K562 (cell line): ENCODE measurements at regions not wholly inside any gene's neighbourhood (a gene's known extent, or its start where the extent isn't known, plus 50 kb on each side); places are given as distances from the start of the nearest gene placed in this dataset.

Experiments used
- ATAC-seq: fragments of 200-7000 bp; cut with Tn5 transposase; 3 replicates; pipeline ENCODE4 v1.9.1; 2020; ENCODE audit warnings: moderate library complexity
- BruUV-seq: library from RNA; stranded (reverse); fragments of 400-500 nt; replicated peaks from 2 replicates; lab custom pipeline; 2021; lab: Mats Ljungman, UMichigan
- CTCF ChIA-PET: fragments of 300-600 bp; formaldehyde crosslinking; extraction: SDS; loops from one replicate; lab custom pipeline; 2021; ENCODE audit warnings: low intra/inter-chr PET ratio; lab: Yijun Ruan, JAX
- POLR2A ChIA-PET: fragments of 300-600, 350-650 bp; sonication (Branson Sonifier 250); formaldehyde crosslinking; extraction: SDS; loops from one replicate; lab custom pipeline; 2021; ENCODE audit warnings: antibody characterized with exemption, inconsistent platforms; lab: Yijun Ruan, JAX
- DNase-seq, 4 experiments: peaks; one replicate each; pipeline versions ENCODE4 v3.0.0 to v3.0.0-alpha.2; 2011 to 2018; ENCODE audit warnings: low spot score in 3 of 4, mixed read lengths in 3 of 4; ENCODE audit errors: extremely low read depth in 1 of 4
- FAIRE-seq: peaks from 2 replicates; lab custom pipeline; 2011; peaks lifted over from hg19 to GRCh38; lab: Jason Lieb, UNC
- H2AFZ ChIP-seq: 2 replicates; pipeline ENCODE4 v1.6.0; 2011; ENCODE audit warnings: low read depth, low read length, control low read depth, inconsistent platforms
- H3K27ac ChIP-seq: fragments of 200-600 bp; 3 replicates; pipeline ENCODE4 v1.8.0; 2011; ENCODE audit warnings: low read depth, mild to moderate bottlenecking, control low read depth, inconsistent platforms, low read length, moderate library complexity, mixed read lengths; ENCODE audit errors: extremely low read depth
- H3K27me3 ChIP-seq, 2 experiments: fragments of 300-600 bp in 1 of 2; 2 replicates in 1 of 2; 3 replicates in 1 of 2; pipeline versions ENCODE4 v1.6.0 to v1.8.0; 2011; ENCODE audit warnings: inconsistent platforms in 2 of 2, low read length in 2 of 2, mild to moderate bottlenecking in 1 of 2, mixed read lengths in 1 of 2, moderate library complexity in 1 of 2; ENCODE audit not compliant: control insufficient read depth in 2 of 2, insufficient read depth in 2 of 2
- H3K36me3 ChIP-seq: fragments of 300-600 bp; 3 replicates; pipeline ENCODE4 v1.8.0; 2011; ENCODE audit warnings: mild to moderate bottlenecking, low read length, inconsistent platforms; ENCODE audit not compliant: control insufficient read depth, insufficient read depth
- H3K4me1 ChIP-seq, 2 experiments: fragments of 200-600 bp in 1 of 2; replicated peaks in 1 of 2; 2 replicates in 1 of 2; 3 replicates in 1 of 2; pipeline versions ENCODE4 v1.5.1 to v1.8.0; 2011; ENCODE audit warnings: inconsistent platforms in 2 of 2, low read length in 2 of 2, mild to moderate bottlenecking in 1 of 2, mixed read lengths in 1 of 2, moderate library complexity in 1 of 2; ENCODE audit not compliant: control insufficient read depth in 2 of 2, insufficient read depth in 2 of 2
- H3K4me2 ChIP-seq: 2 replicates; pipeline ENCODE4 v1.6.1; 2011; ENCODE audit warnings: low read length, control low read depth, inconsistent platforms, mixed read lengths; ENCODE audit not compliant: insufficient read depth
- H3K4me3 ChIP-seq: fragments of 200-600 bp; sonication (generic), shearing (Covaris generic); 2 replicates; pipeline ENCODE4 v1.5.1; 2016; ENCODE audit warnings: control low read depth, inconsistent platforms
- H3K79me2 ChIP-seq: fragments of 200-600 bp; 3 replicates; pipeline ENCODE4 v1.8.0; 2011; ENCODE audit warnings: low read length, inconsistent platforms; ENCODE audit not compliant: control insufficient read depth, insufficient read depth
- H3K9ac ChIP-seq, 2 experiments: 2 replicates each; pipeline versions ENCODE4 v1.6.0 to v1.6.1; 2011; ENCODE audit warnings: low read depth in 2 of 2, low read length in 2 of 2, control low read depth in 1 of 2, inconsistent platforms in 1 of 2, mild to moderate bottlenecking in 1 of 2, mixed read lengths in 1 of 2; ENCODE audit not compliant: insufficient read depth in 1 of 2
- H3K9me1 ChIP-seq: one replicate; pipeline ENCODE4 v1.6.0; 2011; ENCODE audit warnings: inconsistent platforms, mild to moderate bottlenecking, low read length, moderate library complexity; ENCODE audit not compliant: control insufficient read depth, insufficient read depth
- H3K9me3 ChIP-seq: replicated peaks from 2 replicates; pipeline ENCODE4 v1.5.1; 2011; ENCODE audit warnings: low read depth, low read length, inconsistent platforms; ENCODE audit not compliant: control insufficient read depth, insufficient read depth
- H4K20me1 ChIP-seq: replicated peaks from 2 replicates; pipeline ENCODE4 v1.6.1; 2011; ENCODE audit warnings: low read length, inconsistent platforms, mixed read lengths; ENCODE audit not compliant: control insufficient read depth, insufficient read depth
- FOXA1 ChIP-seq: fragments of 450-650 bp; IDR thresholded peaks from 2 replicates; pipeline ENCODE4 v1.6.1; 2016; ENCODE audit warnings: mild to moderate bottlenecking, borderline replicate concordance
- HNRNPK ChIP-seq: fragments of 200-400 bp; formaldehyde crosslinking; IDR thresholded peaks from one replicate; pipeline ENCODE4 v1.6.1; 2018; ENCODE audit warnings: mild to moderate bottlenecking, low read depth, low read length; ENCODE audit not compliant: poor library complexity, severe bottlenecking
- NR2C2 ChIP-seq, 2 experiments: fragments of 200-800 bp in 1 of 2; sonication (Bioruptor generic) in 1 of 2; sonication (generic) in 1 of 2; formaldehyde crosslinking in 1 of 2; IDR thresholded peaks; 2 replicates each; pipeline versions ENCODE4 v1.6.1 to v1.8.0; 2016 to 2022; ENCODE audit warnings: mild to moderate bottlenecking in 1 of 2, missing compliant biosample characterization in 1 of 2, missing genetic modification characterization in 1 of 2, missing genetic modification reagents in 1 of 2
- ZEB2 ChIP-seq: fragments of 450-650 bp; IDR thresholded peaks from 2 replicates; pipeline ENCODE4 v1.6.1; 2016
- ZNF184 ChIP-seq: sonication (generic); formaldehyde crosslinking; IDR thresholded peaks from 2 replicates; pipeline ENCODE4 v1.5.0; 2020; ENCODE audit warnings: missing genetic modification reagents
- ZNF445 ChIP-seq: fragments of 250-450 bp; sonication (Bioruptor Pico); IDR thresholded peaks from 2 replicates; pipeline ENCODE4 v1.4.0; 2020; ENCODE audit warnings: low read depth, mild to moderate bottlenecking, moderate library complexity
- ZNF75A ChIP-seq: fragments of 450-650 bp; formaldehyde crosslinking; IDR thresholded peaks from 2 replicates; pipeline ENCODE4 v1.4.0; 2020; ENCODE audit warnings: mild to moderate bottlenecking
- WGBS: fragments of 100-300 bp; shearing (Covaris generic); methylation state at CpG from one replicate; pipeline ENCODE4 v1.1.6; 2016; ENCODE audit warnings: low coverage, mixed read lengths; ENCODE audit not compliant: insufficient coverage; ENCODE audit errors: missing lambda C conversion rate; 5-methylcytosine and 5-hydroxymethylcytosine counted together
- in situ Hi-C: fragments of 300-500 bp; cut with MboI; formaldehyde crosslinking; loops from 4 replicates; pipeline ENCODE4 v1.15.0; 2018; ENCODE audit warnings: inconsistent platforms, mixed read lengths
- intact Hi-C: fragments of 100-400 bp; cut with micrococcal nuclease; formaldehyde crosslinking; loops from 2 replicates; pipeline ENCODE4 v1.14.2; 2022
- TF ChIP-seq, protein P1 (sequence below), 2 experiments: IDR thresholded peaks; 2 replicates each; pipeline ENCODE4 v1.6.1; 2012; ENCODE audit warnings: improper control_type of control experiment in 2 of 2, low read depth in 2 of 2, low read length in 2 of 2, borderline replicate concordance in 1 of 2
- TF ChIP-seq, protein P2 (sequence below), 2 experiments: fragments of 200-800 bp in 1 of 2; sonication (Bioruptor generic) in 1 of 2; sonication (generic) in 1 of 2; formaldehyde crosslinking in 1 of 2; IDR thresholded peaks in 1 of 2; conservative IDR thresholded peaks in 1 of 2; 2 replicates each; pipeline versions ENCODE4 v1.5.0 to v1.6.1; 2016 to 2020; ENCODE audit warnings: missing compliant biosample characterization in 1 of 2, missing genetic modification characterization in 1 of 2, missing genetic modification reagents in 1 of 2
- TF ChIP-seq, protein P3 (sequence below): IDR thresholded peaks from 2 replicates; pipeline ENCODE4 v1.6.1; 2011; ENCODE audit warnings: borderline replicate concordance, low read depth, mild to moderate bottlenecking, moderate library complexity, low read length; ENCODE audit not compliant: insufficient read depth, poor library complexity, severe bottlenecking

DNA sequence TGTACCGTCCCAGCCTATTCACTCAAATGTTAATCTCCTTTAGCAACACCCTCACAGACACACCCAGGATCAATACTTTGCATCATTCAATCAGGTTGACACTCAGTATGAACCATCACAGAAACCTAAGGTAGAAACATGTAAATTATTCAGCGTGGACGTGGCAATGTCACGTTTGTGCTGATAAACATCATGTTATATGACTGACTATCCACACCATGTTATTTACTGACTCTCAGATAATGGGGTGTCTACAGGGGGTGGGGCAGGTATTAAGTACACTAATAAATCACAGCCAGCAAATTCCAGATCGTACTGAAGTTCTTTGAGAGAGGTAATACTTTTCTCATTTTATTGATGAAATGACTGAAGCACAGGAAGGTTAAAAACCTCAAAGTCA lies 280.0 kb downstream of the C12orf75 start (continued):
- TF ChIP-seq, protein P1, sequence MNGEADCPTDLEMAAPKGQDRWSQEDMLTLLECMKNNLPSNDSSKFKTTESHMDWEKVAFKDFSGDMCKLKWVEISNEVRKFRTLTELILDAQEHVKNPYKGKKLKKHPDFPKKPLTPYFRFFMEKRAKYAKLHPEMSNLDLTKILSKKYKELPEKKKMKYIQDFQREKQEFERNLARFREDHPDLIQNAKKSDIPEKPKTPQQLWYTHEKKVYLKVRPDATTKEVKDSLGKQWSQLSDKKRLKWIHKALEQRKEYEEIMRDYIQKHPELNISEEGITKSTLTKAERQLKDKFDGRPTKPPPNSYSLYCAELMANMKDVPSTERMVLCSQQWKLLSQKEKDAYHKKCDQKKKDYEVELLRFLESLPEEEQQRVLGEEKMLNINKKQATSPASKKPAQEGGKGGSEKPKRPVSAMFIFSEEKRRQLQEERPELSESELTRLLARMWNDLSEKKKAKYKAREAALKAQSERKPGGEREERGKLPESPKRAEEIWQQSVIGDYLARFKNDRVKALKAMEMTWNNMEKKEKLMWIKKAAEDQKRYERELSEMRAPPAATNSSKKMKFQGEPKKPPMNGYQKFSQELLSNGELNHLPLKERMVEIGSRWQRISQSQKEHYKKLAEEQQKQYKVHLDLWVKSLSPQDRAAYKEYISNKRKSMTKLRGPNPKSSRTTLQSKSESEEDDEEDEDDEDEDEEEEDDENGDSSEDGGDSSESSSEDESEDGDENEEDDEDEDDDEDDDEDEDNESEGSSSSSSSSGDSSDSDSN (IDR thresholded peaks at IDR 0.05; ENCODE audit: borderline replicate concordance in 1 of 2, low read depth in 2 of 2, low read length in 2 of 2), result no peak
- TF ChIP-seq ZEB2, result no peak
- TF ChIP-seq NR2C2 (CRISPR knock-in tag; IDR thresholded peaks at IDR 0.05), result no peak
- TF ChIP-seq NR2C2 (tag; IDR thresholded peaks at IDR 0.05), result no peak
- TF ChIP-seq ZNF75A (CRISPR knock-in tag), result no peak
- TF ChIP-seq, protein P2, sequence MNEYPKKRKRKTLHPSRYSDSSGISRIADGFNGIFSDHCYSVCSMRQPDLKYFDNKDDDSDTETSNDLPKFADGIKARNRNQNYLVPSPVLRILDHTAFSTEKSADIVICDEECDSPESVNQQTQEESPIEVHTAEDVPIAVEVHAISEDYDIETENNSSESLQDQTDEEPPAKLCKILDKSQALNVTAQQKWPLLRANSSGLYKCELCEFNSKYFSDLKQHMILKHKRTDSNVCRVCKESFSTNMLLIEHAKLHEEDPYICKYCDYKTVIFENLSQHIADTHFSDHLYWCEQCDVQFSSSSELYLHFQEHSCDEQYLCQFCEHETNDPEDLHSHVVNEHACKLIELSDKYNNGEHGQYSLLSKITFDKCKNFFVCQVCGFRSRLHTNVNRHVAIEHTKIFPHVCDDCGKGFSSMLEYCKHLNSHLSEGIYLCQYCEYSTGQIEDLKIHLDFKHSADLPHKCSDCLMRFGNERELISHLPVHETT (CRISPR knock-in tag; conservative IDR thresholded peaks at IDR 0.05 in 1 of 2, IDR thresholded peaks at IDR 0.05 in 1 of 2), result no peak
- no peak for TF ChIP-seq FOXA1

DNA sequence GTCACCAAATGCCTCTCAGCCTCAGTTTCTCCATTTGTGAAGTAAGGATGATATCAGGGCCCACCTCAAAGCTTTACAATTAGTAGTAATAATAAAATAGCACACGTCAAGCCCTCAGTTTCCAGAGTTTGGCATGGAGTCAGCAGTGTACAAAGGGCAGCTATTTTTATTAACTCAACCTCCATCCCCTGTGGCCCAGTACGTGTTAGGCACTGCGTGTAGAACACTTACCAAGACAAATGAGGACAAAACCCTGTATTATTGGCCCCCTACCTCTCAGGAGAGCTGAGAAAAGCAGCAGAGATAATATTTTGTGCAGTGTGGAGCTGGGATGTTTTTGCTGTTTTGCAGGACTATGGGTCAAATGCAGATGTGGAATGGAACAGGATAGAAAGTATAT lies 280.8 kb downstream of the C12orf75 start:
- Histone ChIP-seq H4K20me1 (no peaks in the 10 kb centered on the region), H3K27ac (no peak overlapping the region), H3K36me3 (no peaks in the 10 kb centered on the region), H3K9ac (no peak overlapping the region), H3K79me2 (no peaks in the 10 kb centered on the region), H2AFZ (no peak overlapping the region), H3K9me3 (no peaks in the 10 kb centered on the region), H3K4me3 (no peak overlapping the region), H3K27me3 (no peaks in the 10 kb centered on the region), H3K9me1 (no peaks in the 10 kb centered on the region)
- in situ Hi-C loops, result no loop called here
- POLR2A ChIA-PET, result interaction anchor here (1.3 kb wide), 1 partner anchor 12 kb away, joined by 5 read pairs; no protein-coding TSS in a partner anchor
- 0% methylated on average over 3 of the region's 3 CpGs for WGBS
- DNase-seq (no peak), FAIRE-seq (no peak)
- CTCF ChIA-PET, result no interaction called here
- no peak for TF ChIP-seq ZNF184 (CRISPR knock-in tag)
- TF ChIP-seq, protein P3, sequence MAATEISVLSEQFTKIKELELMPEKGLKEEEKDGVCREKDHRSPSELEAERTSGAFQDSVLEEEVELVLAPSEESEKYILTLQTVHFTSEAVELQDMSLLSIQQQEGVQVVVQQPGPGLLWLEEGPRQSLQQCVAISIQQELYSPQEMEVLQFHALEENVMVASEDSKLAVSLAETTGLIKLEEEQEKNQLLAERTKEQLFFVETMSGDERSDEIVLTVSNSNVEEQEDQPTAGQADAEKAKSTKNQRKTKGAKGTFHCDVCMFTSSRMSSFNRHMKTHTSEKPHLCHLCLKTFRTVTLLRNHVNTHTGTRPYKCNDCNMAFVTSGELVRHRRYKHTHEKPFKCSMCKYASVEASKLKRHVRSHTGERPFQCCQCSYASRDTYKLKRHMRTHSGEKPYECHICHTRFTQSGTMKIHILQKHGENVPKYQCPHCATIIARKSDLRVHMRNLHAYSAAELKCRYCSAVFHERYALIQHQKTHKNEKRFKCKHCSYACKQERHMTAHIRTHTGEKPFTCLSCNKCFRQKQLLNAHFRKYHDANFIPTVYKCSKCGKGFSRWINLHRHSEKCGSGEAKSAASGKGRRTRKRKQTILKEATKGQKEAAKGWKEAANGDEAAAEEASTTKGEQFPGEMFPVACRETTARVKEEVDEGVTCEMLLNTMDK, result no peak
- TF ChIP-seq ZNF445 (CRISPR knock-in tag), result no peak
- no peak for TF ChIP-seq HNRNPK
- TF ChIP-seq, all 486 proteins: peak for 0
- BruUV-seq, result no TSS peak
- intact Hi-C loops, result no loop called here
- no peak for ATAC-seq
- Histone ChIP-seq H3K4me1 (no peaks in the 10 kb centered on the region), H3K4me2 (no peak overlapping the region)
